GM23338 (cell line): ENCODE measurements at regions not wholly inside any gene's neighbourhood (a gene's known extent, or its start where the extent isn't known, plus 50 kb on each side); places are given as distances from the start of the nearest gene placed in this dataset.

ENCODE experiments used
- ATAC-seq: fragments of 200-7000 bp; cut with Tn5 transposase; 3 replicates; pipeline ENCODE4 v1.9.1; 2020
- DNase-seq: peaks from one replicate; pipeline ENCODE4 v3.0.0-alpha.2; 2015; ENCODE audit warnings: low spot score
- H2AFZ ChIP-seq: fragments of 200-600 bp; sonication (generic); 2 replicates; pipeline ENCODE4 v1.8.0; 2016; ENCODE audit warnings: antibody characterized with exemption, mild to moderate bottlenecking, moderate library complexity
- H3F3A ChIP-seq: fragments of 200-600 bp; sonication (generic); replicated peaks from 2 replicates; pipeline ENCODE4 v1.8.0; 2017; ENCODE audit warnings: antibody characterized with exemption, mixed run types, low read depth
- H3K27ac ChIP-seq: fragments of 200-600 bp; sonication (generic); 2 replicates; pipeline ENCODE4 v1.6.1; 2016; ENCODE audit warnings: low read depth
- H3K27me3 ChIP-seq: fragments of 200-600 bp; sonication (generic); 2 replicates; pipeline ENCODE4 v1.8.0; 2016; ENCODE audit warnings: mild to moderate bottlenecking, mixed run types, moderate library complexity; ENCODE audit not compliant: insufficient read depth
- H3K36me3 ChIP-seq: fragments of 200-600 bp; sonication (generic); 2 replicates; pipeline ENCODE4 v1.8.0; 2016; ENCODE audit warnings: mild to moderate bottlenecking; ENCODE audit not compliant: insufficient read depth
- H3K4me1 ChIP-seq: fragments of 200-600 bp; sonication (generic); 2 replicates; pipeline ENCODE4 v1.8.0; 2016; ENCODE audit warnings: mild to moderate bottlenecking, moderate library complexity; ENCODE audit not compliant: insufficient read depth
- H3K4me2 ChIP-seq: fragments of 200-600 bp; sonication (generic); 2 replicates; pipeline ENCODE4 v1.7.1; 2017; ENCODE audit warnings: mixed run types
- H3K4me3 ChIP-seq: fragments of 200-600 bp; sonication (generic); 2 replicates; pipeline ENCODE4 v1.6.1; 2016; ENCODE audit warnings: mixed run types
- H3K79me2 ChIP-seq: fragments of 200-600 bp; sonication (generic); replicated peaks from 2 replicates; pipeline ENCODE4 v1.8.0; 2017; ENCODE audit warnings: mild to moderate bottlenecking; ENCODE audit not compliant: insufficient read depth
- H3K9me2 ChIP-seq: fragments of 200-600 bp; sonication (generic); 2 replicates; pipeline ENCODE4 v1.8.0; 2017; ENCODE audit not compliant: insufficient read depth
- H4K20me1 ChIP-seq: fragments of 200-600 bp; sonication (generic); replicated peaks from 2 replicates; pipeline ENCODE4 v1.8.0; 2017; ENCODE audit warnings: mild to moderate bottlenecking; ENCODE audit not compliant: insufficient read depth
- H3K27ac Mint-ChIP-seq: 2 replicates; pipeline ENCODE4 v1.8.0; 2020; ENCODE audit warnings: inconsistent platforms, mild to moderate bottlenecking, moderate library complexity, mixed read lengths
- H3K27me3 Mint-ChIP-seq: 3 replicates; pipeline ENCODE4 v1.8.0; 2022; ENCODE audit warnings: low read depth, mild to moderate bottlenecking, moderate library complexity, mixed read lengths, inconsistent platforms; ENCODE audit not compliant: insufficient read depth, poor library complexity
- H3K36me3 Mint-ChIP-seq: 3 replicates; pipeline ENCODE4 v1.8.0; 2021; ENCODE audit warnings: low read depth, mild to moderate bottlenecking, inconsistent platforms, moderate library complexity, mixed read lengths
- H3K4me1 Mint-ChIP-seq: 3 replicates; pipeline ENCODE4 v1.8.0; 2020; ENCODE audit warnings: mild to moderate bottlenecking, inconsistent platforms, mixed read lengths
- H3K4me3 Mint-ChIP-seq: 3 replicates; pipeline ENCODE4 v1.8.0; 2021; ENCODE audit warnings: moderate library complexity, mild to moderate bottlenecking, inconsistent platforms, mixed read lengths
- H3K9me3 Mint-ChIP-seq: 3 replicates; pipeline ENCODE4 v1.8.0; 2020; ENCODE audit warnings: moderate library complexity, mild to moderate bottlenecking, inconsistent platforms, mixed read lengths
- CREB1 ChIP-seq: fragments of 250-450 bp; sonication (Bioruptor Pico); IDR thresholded peaks from 2 replicates; pipeline ENCODE4 v1.5.0; 2020; ENCODE audit warnings: low read depth, mild to moderate bottlenecking, moderate library complexity
- CTCF ChIP-seq, 2 experiments: fragments of 200-600 bp in 1 of 2; sonication (generic) in 1 of 2; conservative IDR thresholded peaks; 2 replicates each; pipeline versions ENCODE4 v1.5.1 to v1.6.1; 2016 to 2017; ENCODE audit warnings: antibody characterized with exemption in 2 of 2, low read depth in 2 of 2, mild to moderate bottlenecking in 2 of 2, moderate library complexity in 1 of 2
- ETS1 ChIP-seq: IDR thresholded peaks from 2 replicates; pipeline ENCODE4 v1.6.1; 2016; ENCODE audit warnings: antibody characterized with exemption
- EZH2 ChIP-seq: fragments of 200-600 bp; sonication (generic); IDR thresholded peaks from one replicate; pipeline ENCODE4 v1.8.0; 2017; ENCODE audit warnings: antibody characterized with exemption, mild to moderate bottlenecking, low read depth; ENCODE audit not compliant: unreplicated experiment
- JUNB ChIP-seq: IDR thresholded peaks from one replicate; pipeline ENCODE4 v1.6.1; 2016; ENCODE audit warnings: antibody characterized with exemption; ENCODE audit not compliant: unreplicated experiment
- NANOG ChIP-seq: IDR thresholded peaks from 2 replicates; pipeline ENCODE4 v1.6.1; 2016; ENCODE audit warnings: antibody characterized with exemption, borderline replicate concordance
- POLR2AphosphoS5 ChIP-seq: IDR thresholded peaks from 2 replicates; pipeline ENCODE4 v1.6.1; 2016; ENCODE audit warnings: antibody characterized with exemption, low read depth
- REST ChIP-seq: IDR thresholded peaks from one replicate; pipeline ENCODE4 v1.6.1; 2018; ENCODE audit warnings: antibody characterized with exemption; ENCODE audit not compliant: unreplicated experiment
- STAT1 ChIP-seq: IDR thresholded peaks from one replicate; pipeline ENCODE4 v1.6.1; 2016; ENCODE audit warnings: antibody characterized with exemption; ENCODE audit not compliant: unreplicated experiment
- ZNF114 ChIP-seq: fragments of 250-450 bp; sonication (Bioruptor Pico); IDR thresholded peaks from 2 replicates; pipeline ENCODE4 v1.5.0; 2020; ENCODE audit warnings: mild to moderate bottlenecking, moderate library complexity
- ZNF331 ChIP-seq: fragments of 250-450 bp; sonication (Bioruptor Pico); IDR thresholded peaks from 2 replicates; pipeline ENCODE4 v1.5.0; 2020; ENCODE audit warnings: low read depth, mild to moderate bottlenecking, moderate library complexity

- peaks cover 24% of the 10 kb centered on the region for H3K9me3 Mint-ChIP-seq
- peaks cover 15% of the 10 kb centered on the region for H3K36me3 Mint-ChIP-seq
- H4K20me1 ChIP-seq: no peaks in the 10 kb centered on the region
- no peaks in the 10 kb centered on the region for H3K4me1 Mint-ChIP-seq
- no peaks in the 10 kb centered on the region for H3K4me1 ChIP-seq
- H3K27me3 Mint-ChIP-seq: peaks cover 1% of the 10 kb centered on the region
- no peaks in the 10 kb centered on the region for H3K9me2 ChIP-seq
- peak; percentile 16 for DNase-seq
- H2AFZ ChIP-seq: 0 out of 2 replicates have a peak overlapping the region, but pooled peaks have one; percentile 19
- no peaks in the 10 kb centered on the region for H3K27me3 ChIP-seq
- peak; percentile 38; the same call in 2 of the 3 replicates for ATAC-seq
- H3K79me2 ChIP-seq: no peaks in the 10 kb centered on the region
- no peak overlapping the region for H3K27ac Mint-ChIP-seq
- H3F3A ChIP-seq: no peaks in the 10 kb centered on the region
- no peak overlapping the region for H3K4me3 ChIP-seq
- H3K36me3 ChIP-seq: no peaks in the 10 kb centered on the region
- no peak for TF ChIP-seq ETS1
- TF ChIP-seq CTCF (conservative IDR thresholded peaks at IDR 0.05; ENCODE audit: low read depth in 2 of 2): peak in 1 of 2 experiments; percentile 4; a peak in 1 of 4 replicates
- H3K27ac ChIP-seq: no peak overlapping the region
- no peak overlapping the region for H3K4me2 ChIP-seq
- no peak overlapping the region for H3K4me3 Mint-ChIP-seq
Observed at GRCh38 chr14:22147716-22148115, 441.3 kb downstream of the DAD1 start.

- H3K4me3 Mint-ChIP-seq: no peak overlapping the region
- ATAC-seq: no peak
- Histone ChIP-seq H3K36me3 (no peaks in the 10 kb centered on the region), H3K4me3 (no peak overlapping the region), H3K9me2 (no peaks in the 10 kb centered on the region), H3K27me3 (no peaks in the 10 kb centered on the region), H3K4me1 (no peaks in the 10 kb centered on the region), H3K27ac (no peak overlapping the region), H3K4me2 (no peak overlapping the region), H3F3A (no peaks in the 10 kb centered on the region), H2AFZ (no peak overlapping the region), H3K79me2 (no peaks in the 10 kb centered on the region), H4K20me1 (no peaks in the 10 kb centered on the region)
- H3K9me3 Mint-ChIP-seq: no peaks in the 10 kb centered on the region; the same call in 2 of the 3 replicates
- no peak for DNase-seq
- peaks cover 1% of the 10 kb centered on the region for H3K27me3 Mint-ChIP-seq
- no peaks in the 10 kb centered on the region for H3K4me1 Mint-ChIP-seq
- no peaks in the 10 kb centered on the region for H3K36me3 Mint-ChIP-seq
- H3K27ac Mint-ChIP-seq: no peak overlapping the region
- no peak for TF ChIP-seq NANOG
- no peak for TF ChIP-seq STAT1
- TF ChIP-seq JUNB: no peak
- TF ChIP-seq CREB1: no peak
- no peak for TF ChIP-seq REST
- no peak for TF ChIP-seq CTCF (conservative IDR thresholded peaks at IDR 0.05; ENCODE audit: low read depth in 2 of 2)
- no peak for TF ChIP-seq ETS1
- TF ChIP-seq EZH2: no peak
- no peak for TF ChIP-seq ZNF331 (CRISPR knock-in tag)
- no peak for TF ChIP-seq POLR2AphosphoS5
- TF ChIP-seq ZNF114 (CRISPR knock-in tag): no peak
Observed at GRCh38 chr14:22143363-22143762, 445.7 kb downstream of the DAD1 start.
